DMS153 treated with DMSO at 0.1 percent for 48 hours (cell line): ENCODE measurements at regions not wholly inside any gene's neighbourhood (a gene's known extent, or its start where the extent isn't known, plus 50 kb on each side); places are given as distances from the start of the nearest gene placed in this dataset.

Source experiments
- DNase-seq: peaks from one replicate; lab custom pipeline; 2025; ENCODE audit not compliant: unreplicated experiment; lab: John Stamatoyannopoulos, UW

GRCh38 chr18:40738321-40738880, 1216.6 kb upstream of the PIK3C3 start:
- DNase-seq: no peak

GRCh38 chr18:40708726-40709125, 1246.3 kb upstream of the PIK3C3 start:
- DNase-seq: no peak

GRCh38 chr18:40707797-40708196, 1247.2 kb upstream of the PIK3C3 start:
- no peak for DNase-seq

GRCh38 chr18:40698129-40698528, 1256.9 kb upstream of the PIK3C3 start:
- DNase-seq: no peak

- no peak for DNase-seq
Observed at GRCh38 chr18:40695526-40695925, 1259.5 kb upstream of the PIK3C3 start.

- no peak for DNase-seq
Observed at GRCh38 chr18:40692871-40693270, 1262.2 kb upstream of the PIK3C3 start.

GRCh38 chr18:40690062-40690461, 1265.0 kb upstream of the PIK3C3 start:
- no peak for DNase-seq

- DNase-seq: no peak
Observed at GRCh38 chr18:40687399-40687798, 1267.6 kb upstream of the PIK3C3 start.

GRCh38 chr18:40686836-40687235, 1268.2 kb upstream of the PIK3C3 start:
- no peak for DNase-seq

- DNase-seq: no peak
Observed at GRCh38 chr18:40685219-40685618, 1269.8 kb upstream of the PIK3C3 start.

- no peak for DNase-seq
Observed at GRCh38 chr18:40678318-40678717, 1276.7 kb upstream of the PIK3C3 start.

- DNase-seq: no peak
Observed at GRCh38 chr18:40676668-40677067, 1278.4 kb upstream of the PIK3C3 start.

- no peak for DNase-seq
Observed at GRCh38 chr18:40673150-40673549, 1281.9 kb upstream of the PIK3C3 start.

- no peak for DNase-seq
Observed at GRCh38 chr18:40672590-40672989, 1282.4 kb upstream of the PIK3C3 start.

GRCh38 chr18:40670668-40671375, 1284.2 kb upstream of the PIK3C3 start:
- DNase-seq: no peak

GRCh38 chr18:40662898-40663437, 1292.1 kb upstream of the PIK3C3 start:
- DNase-seq: no peak

- DNase-seq: no peak
Observed at GRCh38 chr18:40653682-40654081, 1301.4 kb upstream of the PIK3C3 start.

- DNase-seq: no peak
Observed at GRCh38 chr18:40652321-40652720, 1302.7 kb upstream of the PIK3C3 start.

- DNase-seq: no peak
Observed at GRCh38 chr18:40651163-40651562, 1303.9 kb upstream of the PIK3C3 start.

GRCh38 chr18:40642692-40643229, 1312.3 kb upstream of the PIK3C3 start:
- no peak for DNase-seq

GRCh38 chr18:40631319-40631718, 1323.7 kb upstream of the PIK3C3 start:
- no peak for DNase-seq

GRCh38 chr18:40630496-40630895, 1324.5 kb upstream of the PIK3C3 start:
- DNase-seq: no peak
